HCT116 (cell line): ENCODE measurements at regions not wholly inside any gene's neighbourhood (a gene's known extent, or its start where the extent isn't known, plus 50 kb on each side); places are given as distances from the start of the nearest gene placed in this dataset.

Source experiments
- CEBPB ChIP-seq: IDR thresholded peaks from 2 replicates; pipeline ENCODE4 v1.6.1; 2012; ENCODE audit warnings: low read depth
- EZH2 ChIP-seq: fragments of 200-600 bp; sonication (generic); IDR thresholded peaks from 2 replicates; pipeline ENCODE4 v1.6.1; 2017; ENCODE audit warnings: antibody characterized with exemption, mixed run types
- POLR2A ChIP-seq: IDR thresholded peaks from 2 replicates; pipeline ENCODE4 v1.7.0; 2011; ENCODE audit warnings: borderline replicate concordance; ENCODE audit not compliant: insufficient read depth, insufficient read length; ENCODE audit errors: extremely low read depth
- POLR2AphosphoS5 ChIP-seq: IDR thresholded peaks from 2 replicates; pipeline ENCODE4 v1.6.1; 2011; ENCODE audit warnings: mild to moderate bottlenecking, low read depth, low read length, moderate library complexity
- RAD21 ChIP-seq: IDR thresholded peaks from 2 replicates; pipeline ENCODE4 v1.6.1; 2012; ENCODE audit warnings: low read depth, mild to moderate bottlenecking
- SP1 ChIP-seq: IDR thresholded peaks from 2 replicates; pipeline ENCODE4 v1.6.1; 2012; ENCODE audit warnings: low read depth
- YY1 ChIP-seq: IDR thresholded peaks from 2 replicates; pipeline ENCODE4 v1.6.1; 2011; ENCODE audit warnings: low read length, low read depth, moderate library complexity, mild to moderate bottlenecking; ENCODE audit not compliant: insufficient replicate concordance; ENCODE audit errors: extremely low read depth
- TF ChIP-seq, protein P1 (sequence below): IDR thresholded peaks from 2 replicates; pipeline ENCODE4 v1.6.1; 2012; ENCODE audit warnings: low read depth
- TF ChIP-seq, protein P2 (sequence below), 3 experiments: fragments of 200-600 bp in 1 of 3; sonication (generic) in 1 of 3; IDR thresholded peaks in 2 of 3; conservative IDR thresholded peaks in 1 of 3; 2 replicates each; pipeline ENCODE4 v1.5.1; 2012 to 2017; ENCODE audit warnings: low read depth in 2 of 3, low read length in 2 of 3, antibody characterized with exemption in 1 of 3, borderline replicate concordance in 1 of 3, control low read depth in 1 of 3, mild to moderate bottlenecking in 1 of 3, mixed read lengths in 1 of 3, mixed run types in 1 of 3, moderate library complexity in 1 of 3; ENCODE audit not compliant: insufficient read depth in 1 of 3

DNA sequence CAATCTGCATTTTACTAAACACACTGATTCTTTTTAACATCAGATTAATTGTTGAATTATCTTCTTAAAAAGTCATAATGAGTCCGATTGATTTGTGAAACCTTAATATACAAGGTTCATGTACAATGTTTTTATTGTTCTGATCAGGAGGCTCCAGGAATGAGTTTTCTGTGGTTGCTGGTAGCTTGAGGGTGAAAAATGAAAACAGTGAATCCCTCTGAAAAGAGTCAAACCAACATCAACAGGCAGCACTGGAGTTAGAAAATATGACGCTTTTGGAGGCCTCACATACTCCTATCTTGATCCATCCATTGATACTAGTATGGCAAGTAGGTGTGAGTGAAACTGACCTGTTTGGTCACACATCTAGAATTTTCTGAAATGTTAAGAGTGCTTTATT lies 216.3 kb upstream of the ETAA1 start:
- no peak for TF ChIP-seq POLR2A
- TF ChIP-seq RAD21 = no peak
- TF ChIP-seq YY1 = no peak
- TF ChIP-seq POLR2AphosphoS5 = no peak
- TF ChIP-seq, protein P1, sequence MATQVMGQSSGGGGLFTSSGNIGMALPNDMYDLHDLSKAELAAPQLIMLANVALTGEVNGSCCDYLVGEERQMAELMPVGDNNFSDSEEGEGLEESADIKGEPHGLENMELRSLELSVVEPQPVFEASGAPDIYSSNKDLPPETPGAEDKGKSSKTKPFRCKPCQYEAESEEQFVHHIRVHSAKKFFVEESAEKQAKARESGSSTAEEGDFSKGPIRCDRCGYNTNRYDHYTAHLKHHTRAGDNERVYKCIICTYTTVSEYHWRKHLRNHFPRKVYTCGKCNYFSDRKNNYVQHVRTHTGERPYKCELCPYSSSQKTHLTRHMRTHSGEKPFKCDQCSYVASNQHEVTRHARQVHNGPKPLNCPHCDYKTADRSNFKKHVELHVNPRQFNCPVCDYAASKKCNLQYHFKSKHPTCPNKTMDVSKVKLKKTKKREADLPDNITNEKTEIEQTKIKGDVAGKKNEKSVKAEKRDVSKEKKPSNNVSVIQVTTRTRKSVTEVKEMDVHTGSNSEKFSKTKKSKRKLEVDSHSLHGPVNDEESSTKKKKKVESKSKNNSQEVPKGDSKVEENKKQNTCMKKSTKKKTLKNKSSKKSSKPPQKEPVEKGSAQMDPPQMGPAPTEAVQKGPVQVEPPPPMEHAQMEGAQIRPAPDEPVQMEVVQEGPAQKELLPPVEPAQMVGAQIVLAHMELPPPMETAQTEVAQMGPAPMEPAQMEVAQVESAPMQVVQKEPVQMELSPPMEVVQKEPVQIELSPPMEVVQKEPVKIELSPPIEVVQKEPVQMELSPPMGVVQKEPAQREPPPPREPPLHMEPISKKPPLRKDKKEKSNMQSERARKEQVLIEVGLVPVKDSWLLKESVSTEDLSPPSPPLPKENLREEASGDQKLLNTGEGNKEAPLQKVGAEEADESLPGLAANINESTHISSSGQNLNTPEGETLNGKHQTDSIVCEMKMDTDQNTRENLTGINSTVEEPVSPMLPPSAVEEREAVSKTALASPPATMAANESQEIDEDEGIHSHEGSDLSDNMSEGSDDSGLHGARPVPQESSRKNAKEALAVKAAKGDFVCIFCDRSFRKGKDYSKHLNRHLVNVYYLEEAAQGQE = no peak
- TF ChIP-seq EZH2 = no peak
- TF ChIP-seq SP1 = no peak
- TF ChIP-seq, protein P2, sequence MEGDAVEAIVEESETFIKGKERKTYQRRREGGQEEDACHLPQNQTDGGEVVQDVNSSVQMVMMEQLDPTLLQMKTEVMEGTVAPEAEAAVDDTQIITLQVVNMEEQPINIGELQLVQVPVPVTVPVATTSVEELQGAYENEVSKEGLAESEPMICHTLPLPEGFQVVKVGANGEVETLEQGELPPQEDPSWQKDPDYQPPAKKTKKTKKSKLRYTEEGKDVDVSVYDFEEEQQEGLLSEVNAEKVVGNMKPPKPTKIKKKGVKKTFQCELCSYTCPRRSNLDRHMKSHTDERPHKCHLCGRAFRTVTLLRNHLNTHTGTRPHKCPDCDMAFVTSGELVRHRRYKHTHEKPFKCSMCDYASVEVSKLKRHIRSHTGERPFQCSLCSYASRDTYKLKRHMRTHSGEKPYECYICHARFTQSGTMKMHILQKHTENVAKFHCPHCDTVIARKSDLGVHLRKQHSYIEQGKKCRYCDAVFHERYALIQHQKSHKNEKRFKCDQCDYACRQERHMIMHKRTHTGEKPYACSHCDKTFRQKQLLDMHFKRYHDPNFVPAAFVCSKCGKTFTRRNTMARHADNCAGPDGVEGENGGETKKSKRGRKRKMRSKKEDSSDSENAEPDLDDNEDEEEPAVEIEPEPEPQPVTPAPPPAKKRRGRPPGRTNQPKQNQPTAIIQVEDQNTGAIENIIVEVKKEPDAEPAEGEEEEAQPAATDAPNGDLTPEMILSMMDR (IDR thresholded peaks at IDR 0.05 in 2 of 3, conservative IDR thresholded peaks at IDR 0.05 in 1 of 3; ENCODE audit: borderline replicate concordance in 1 of 3, insufficient read depth in 1 of 3, low read depth in 2 of 3, low read length in 2 of 3) = no peak
- TF ChIP-seq CEBPB = no peak
